ENCODE measurements at regions not wholly inside any gene's neighbourhood (a gene's known extent, or its start where the extent isn't known, plus 50 kb on each side); places are given as distances from the start of the nearest gene placed in this dataset.

- TF ChIP-seq GATA2 (IDR thresholded peaks at IDR 0.05; ENCODE audit: low read depth, low read length), result no peak
- no peak for TF ChIP-seq GATA3 (IDR thresholded peaks at IDR 0.05; ENCODE audit: low read depth, low read length)
Measured at GRCh38 chr4:56744030-56744429, 62.9 kb upstream of the HOPX start.

Measured in SH-SY5Y (cell line).